ENCODE measurements at regions not wholly inside any gene's neighbourhood (a gene's known extent, or its start where the extent isn't known, plus 50 kb on each side); places are given as distances from the start of the nearest gene placed in this dataset.

- no peak for DNase-seq
Measured at GRCh38 chr7:12518920-12519681, 51.4 kb upstream of the SCIN start.

GRCh38 chr7:12519682-12520009, 50.9 kb upstream of the SCIN start:
- no peak for DNase-seq
